NCI-H446 (cell line): ENCODE measurements at regions not wholly inside any gene's neighbourhood (a gene's known extent, or its start where the extent isn't known, plus 50 kb on each side); places are given as distances from the start of the nearest gene placed in this dataset.
A peak's percentile ranks its signal among the peaks of the same experiment; 100 is the strongest.

ENCODE experiments used
- DNase-seq, 2 experiments: peaks; one replicate each; lab custom pipeline; 2025; lab: John Stamatoyannopoulos, UW

GRCh38 chr13:40429706-40430545 is 236.5 kb downstream of the FOXO1 start:
- DNase-seq: peak in 1 of 2 experiments; percentile 72

GRCh38 chr13:40432018-40432978 is 234.1 kb downstream of the FOXO1 start:
- peak in 1 of 2 experiments; percentile 36 for DNase-seq

GRCh38 chr13:40433001-40433400 is 233.4 kb downstream of the FOXO1 start:
- no peak for DNase-seq

GRCh38 chr13:40433577-40433976 is 232.9 kb downstream of the FOXO1 start:
- DNase-seq: no peak

GRCh38 chr13:40434516-40435397 is 231.7 kb downstream of the FOXO1 start:
- no peak for DNase-seq

- DNase-seq: no peak
These were observed 228.3 kb downstream of the FOXO1 start for GRCh38 chr13:40438022-40438680.

- DNase-seq: no peak
These were observed 227.2 kb downstream of the FOXO1 start for GRCh38 chr13:40438999-40439797.

- DNase-seq: no peak
These were observed 226.5 kb downstream of the FOXO1 start for GRCh38 chr13:40439928-40440327.

- DNase-seq: peak in 1 of 2 experiments; percentile 53
These were observed 225.2 kb downstream of the FOXO1 start for GRCh38 chr13:40440990-40441820.

- no peak for DNase-seq
These were observed 224.2 kb downstream of the FOXO1 start for GRCh38 chr13:40442231-40442630.

- no peak for DNase-seq
These were observed 223.6 kb downstream of the FOXO1 start for GRCh38 chr13:40442826-40443225.

GRCh38 chr13:40444241-40444640 is 222.2 kb downstream of the FOXO1 start:
- no peak for DNase-seq

- no peak for DNase-seq
These were observed 220.9 kb downstream of the FOXO1 start for GRCh38 chr13:40445557-40445990.

- no peak for DNase-seq
These were observed 220.1 kb downstream of the FOXO1 start for GRCh38 chr13:40446365-40446764.

GRCh38 chr13:40447857-40448256 is 218.6 kb downstream of the FOXO1 start:
- DNase-seq: no peak

- no peak for DNase-seq
These were observed 214.3 kb downstream of the FOXO1 start for GRCh38 chr13:40452038-40452666.

- DNase-seq: no peak
These were observed 213.6 kb downstream of the FOXO1 start for GRCh38 chr13:40452741-40453334.

- no peak for DNase-seq
These were observed 213.0 kb downstream of the FOXO1 start for GRCh38 chr13:40453351-40454021.
